IMR-90 (cell line): ENCODE measurements at regions not wholly inside any gene's neighbourhood (a gene's known extent, or its start where the extent isn't known, plus 50 kb on each side); places are given as distances from the start of the nearest gene placed in this dataset.

Experiments used
- ATAC-seq: fragments of 200-7000 bp; cut with Tn5 transposase; 2 replicates; pipeline ENCODE4 v1.9.1; 2020; ENCODE audit warnings: low read depth, mild to moderate bottlenecking, moderate library complexity
- BruUV-seq: library from RNA; stranded (reverse); fragments of 400-500 nt; replicated peaks from 2 replicates; lab custom pipeline; 2021; lab: Mats Ljungman, UMichigan
- CTCF ChIA-PET: fragments of 300-600 bp; formaldehyde crosslinking; extraction: SDS; loops from one replicate; lab custom pipeline; 2021; ENCODE audit warnings: antibody characterized with exemption; lab: Yijun Ruan, JAX
- POLR2A ChIA-PET: fragments of 300-600 bp; sonication (Branson Sonifier 250); formaldehyde crosslinking; loops from one replicate; lab custom pipeline; 2022; ENCODE audit warnings: antibody characterized with exemption; ENCODE audit not compliant: unreplicated experiment; lab: Charles Lee
- DNase-seq: peaks from one replicate; pipeline ENCODE4 v3.0.0; 2013
- H2AFZ ChIP-seq: replicated peaks from 2 replicates; pipeline ENCODE3; 2013; ENCODE audit warnings: low read length, mild to moderate bottlenecking; ENCODE audit not compliant: poor library complexity
- H2AK5ac ChIP-seq: 2 replicates; pipeline ENCODE4 v1.6.1; 2013; ENCODE audit warnings: low read depth, low read length, inconsistent platforms
- H2AK9ac ChIP-seq: replicated peaks from 2 replicates; pipeline ENCODE3; 2013; ENCODE audit warnings: mild to moderate bottlenecking, low read depth, low read length, moderate library complexity; ENCODE audit not compliant: poor library complexity
- H2BK120ac ChIP-seq: 2 replicates; pipeline ENCODE4 v1.6.1; 2013; ENCODE audit warnings: low read depth, low read length, inconsistent platforms
- H2BK15ac ChIP-seq: 3 replicates; pipeline ENCODE4 v1.6.1; 2013; ENCODE audit warnings: low read depth, low read length, inconsistent platforms
- H2BK20ac ChIP-seq: 2 replicates; pipeline ENCODE4 v1.6.1; 2013; ENCODE audit warnings: low read depth, mild to moderate bottlenecking, inconsistent platforms, low read length, moderate library complexity
- H2BK5ac ChIP-seq: 2 replicates; pipeline ENCODE4 v1.6.1; 2013; ENCODE audit warnings: mild to moderate bottlenecking, low read depth, low read length, inconsistent platforms; ENCODE audit not compliant: poor library complexity, severe bottlenecking
- H3K14ac ChIP-seq: replicated peaks from 2 replicates; pipeline ENCODE4 v1.6.1; 2013; ENCODE audit warnings: low read depth, low read length, inconsistent platforms
- H3K18ac ChIP-seq: 2 replicates; pipeline ENCODE4 v1.6.1; 2013; ENCODE audit warnings: low read depth, low read length, control low read depth
- H3K23ac ChIP-seq: 2 replicates; pipeline ENCODE4 v1.6.1; 2013; ENCODE audit warnings: low read depth, low read length, inconsistent platforms
- H3K27ac ChIP-seq: 2 replicates; pipeline ENCODE4 v1.5.1; 2013; ENCODE audit warnings: mild to moderate bottlenecking, control low read depth, low read length; ENCODE audit not compliant: insufficient read depth
- H3K27me3 ChIP-seq: 2 replicates; pipeline ENCODE4 v1.6.1; 2013; ENCODE audit warnings: low read length; ENCODE audit not compliant: control insufficient read depth, insufficient read depth
- H3K36me3 ChIP-seq: 2 replicates; pipeline ENCODE4 v1.6.1; 2013; ENCODE audit warnings: low read length, mixed read lengths; ENCODE audit not compliant: control insufficient read depth, insufficient read depth
- H3K4ac ChIP-seq: 2 replicates; pipeline ENCODE4 v1.6.1; 2013; ENCODE audit warnings: low read depth, low read length, inconsistent platforms
- H3K4me1 ChIP-seq: 2 replicates; pipeline ENCODE4 v1.6.1; 2013; ENCODE audit warnings: low read length, mixed read lengths; ENCODE audit not compliant: control insufficient read depth, insufficient read depth
- H3K4me2 ChIP-seq: 2 replicates; pipeline ENCODE4 v1.6.1; 2013; ENCODE audit warnings: low read depth, mild to moderate bottlenecking, control low read depth, low read length, moderate library complexity
- H3K4me3 ChIP-seq: 2 replicates; pipeline ENCODE4 v1.5.1; 2013; ENCODE audit warnings: low read depth, mild to moderate bottlenecking, control low read depth, low read length, moderate library complexity; ENCODE audit not compliant: insufficient read depth
- H3K56ac ChIP-seq: 2 replicates; pipeline ENCODE4 v1.6.1; 2013; ENCODE audit warnings: low read length, inconsistent platforms; ENCODE audit not compliant: insufficient read depth; ENCODE audit errors: extremely low read depth
- H3K79me1 ChIP-seq, 2 experiments: 2 replicates each; pipeline ENCODE4 v1.6.1; 2013; ENCODE audit warnings: low read length in 2 of 2, inconsistent platforms in 1 of 2, low read depth in 1 of 2
- H3K9ac ChIP-seq: 2 replicates; pipeline ENCODE4 v1.6.1; 2013; ENCODE audit warnings: low read depth, low read length, control low read depth
- H3K9me1 ChIP-seq: 2 replicates; pipeline ENCODE4 v1.6.1; 2013; ENCODE audit warnings: low read length, inconsistent platforms; ENCODE audit not compliant: insufficient read depth
- H3K9me3 ChIP-seq: 2 replicates; pipeline ENCODE4 v1.6.1; 2013; ENCODE audit warnings: low read length; ENCODE audit not compliant: control insufficient read depth, insufficient read depth
- H4K20me1 ChIP-seq: 2 replicates; pipeline ENCODE4 v1.6.1; 2013; ENCODE audit warnings: low read length, inconsistent platforms; ENCODE audit not compliant: insufficient read depth
- H4K5ac ChIP-seq: 2 replicates; pipeline ENCODE4 v1.6.1; 2013; ENCODE audit warnings: mild to moderate bottlenecking, low read depth, low read length, control low read depth
- H4K8ac ChIP-seq, 2 experiments: 2 replicates each; pipeline ENCODE4 v1.6.1; 2013; ENCODE audit warnings: low read depth in 2 of 2, low read length in 2 of 2, control low read depth in 1 of 2, inconsistent platforms in 1 of 2
- H4K91ac ChIP-seq: 2 replicates; pipeline ENCODE4 v1.6.1; 2013; ENCODE audit warnings: low read depth, low read length, inconsistent platforms; ENCODE audit not compliant: insufficient read depth
- NFE2L2 ChIP-seq: fragments of 150-350 bp; IDR thresholded peaks from 2 replicates; pipeline ENCODE4 v1.6.1; 2016; ENCODE audit warnings: low read depth, mild to moderate bottlenecking, low read length
- POLR2A ChIP-seq: IDR thresholded peaks from 2 replicates; pipeline ENCODE4 v1.6.1; 2012; ENCODE audit warnings: mild to moderate bottlenecking, low read depth, low read length
- WGBS, 2 experiments: methylation state at CpG; one replicate each; pipeline versions ENCODE4 v1.1.5 to v1.1.7; 2013; ENCODE audit warnings: missing lambda C conversion rate in 2 of 2; ENCODE audit not compliant: insufficient read length in 1 of 2; ENCODE audit errors: extremely low coverage in 2 of 2; 5-methylcytosine and 5-hydroxymethylcytosine counted together
- dilution Hi-C: fragments of 300-500 bp; cut with HindIII; formaldehyde crosslinking; loops from one replicate; pipeline ENCODE4 v1.14.3; 2018; ENCODE audit warnings: low sequenced_read_pairs; ENCODE audit not compliant: unreplicated experiment
- in situ Hi-C: fragments of 300-500 bp; cut with MboI; formaldehyde crosslinking; loops from 3 replicates; pipeline ENCODE4 v1.14.3; 2019; ENCODE audit warnings: low sequenced_read_pairs, inconsistent platforms, mixed read lengths
- intact Hi-C: fragments of 100-400 bp; cut with micrococcal nuclease; formaldehyde crosslinking; loops from 2 replicates; pipeline ENCODE4 v1.10.0; 2022

DNA sequence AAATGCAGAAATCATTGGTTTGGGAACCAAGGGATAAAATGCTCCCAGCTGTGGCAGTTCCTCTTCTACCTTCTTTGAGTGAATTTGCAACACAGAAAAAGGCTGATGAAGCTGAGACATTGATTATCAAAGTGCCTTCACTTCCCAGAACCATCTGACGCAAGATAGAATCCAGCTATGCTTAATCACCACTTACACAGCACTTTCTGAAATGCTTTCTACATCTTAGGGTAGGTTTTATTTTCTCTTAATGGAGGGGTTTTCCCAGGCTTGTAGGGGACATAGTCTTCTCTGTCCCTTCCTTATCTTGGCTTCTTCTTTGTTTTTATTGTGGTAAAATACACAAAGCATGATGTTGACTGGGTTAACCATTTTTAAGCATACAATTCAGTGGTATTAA, 332.6 kb upstream of the ZNF32 start:
- TF ChIP-seq POLR2A (no peak), NFE2L2 (peak; percentile 62; the same call in 1 of the 2 replicates)
- no peak overlapping the region for H2AK5ac ChIP-seq
- H4K8ac ChIP-seq = no peak overlapping the region
- WGBS, 2 experiments = no CpG with 5 or more reads among the region's 1 CpG
- no peaks in the 10 kb centered on the region for H4K20me1 ChIP-seq
- no peak overlapping the region for H2BK5ac ChIP-seq
- no peaks in the 10 kb centered on the region for H3K4me1 ChIP-seq
- no peak overlapping the region for H3K14ac ChIP-seq
- no peak overlapping the region for H3K56ac ChIP-seq
- no peak overlapping the region for H2AK9ac ChIP-seq
- H4K91ac ChIP-seq = no peak overlapping the region
- H3K9ac ChIP-seq = no peak overlapping the region
- H3K23ac ChIP-seq = no peak overlapping the region
- H3K27ac ChIP-seq = no peak overlapping the region
- DNase-seq (peak; percentile 65), ATAC-seq (no peak; the same call in 1 of the 2 replicates)
- no peaks in the 10 kb centered on the region for H3K36me3 ChIP-seq
- no peak overlapping the region for H3K4me2 ChIP-seq
- in situ Hi-C loops (no loop called here), intact Hi-C loops (no loop called here), dilution Hi-C loops (no loop called here)
- no peaks in the 10 kb centered on the region for H3K79me1 ChIP-seq
- H3K4me3 ChIP-seq = no peak overlapping the region
- no peaks in the 10 kb centered on the region for H3K9me3 ChIP-seq
- H3K9me1 ChIP-seq = peaks cover 5% of the 10 kb centered on the region; the same call in 1 of the 2 replicates
- H4K5ac ChIP-seq = no peak overlapping the region
- no peak overlapping the region for H3K18ac ChIP-seq
- no TSS peak for BruUV-seq
- H2BK20ac ChIP-seq = no peak overlapping the region
- no peak overlapping the region for H2BK120ac ChIP-seq
- H2BK15ac ChIP-seq = no peak overlapping the region
- H3K4ac ChIP-seq = no peak overlapping the region
- H3K27me3 ChIP-seq = no peaks in the 10 kb centered on the region; the same call in 1 of the 2 replicates
- H2AFZ ChIP-seq = no peak overlapping the region
- ChIA-PET POLR2A (no interaction called here), CTCF (no interaction called here)
